ENCODE measurements at regions not wholly inside any gene's neighbourhood (a gene's known extent, or its start where the extent isn't known, plus 50 kb on each side); places are given as distances from the start of the nearest gene placed in this dataset.

DNA sequence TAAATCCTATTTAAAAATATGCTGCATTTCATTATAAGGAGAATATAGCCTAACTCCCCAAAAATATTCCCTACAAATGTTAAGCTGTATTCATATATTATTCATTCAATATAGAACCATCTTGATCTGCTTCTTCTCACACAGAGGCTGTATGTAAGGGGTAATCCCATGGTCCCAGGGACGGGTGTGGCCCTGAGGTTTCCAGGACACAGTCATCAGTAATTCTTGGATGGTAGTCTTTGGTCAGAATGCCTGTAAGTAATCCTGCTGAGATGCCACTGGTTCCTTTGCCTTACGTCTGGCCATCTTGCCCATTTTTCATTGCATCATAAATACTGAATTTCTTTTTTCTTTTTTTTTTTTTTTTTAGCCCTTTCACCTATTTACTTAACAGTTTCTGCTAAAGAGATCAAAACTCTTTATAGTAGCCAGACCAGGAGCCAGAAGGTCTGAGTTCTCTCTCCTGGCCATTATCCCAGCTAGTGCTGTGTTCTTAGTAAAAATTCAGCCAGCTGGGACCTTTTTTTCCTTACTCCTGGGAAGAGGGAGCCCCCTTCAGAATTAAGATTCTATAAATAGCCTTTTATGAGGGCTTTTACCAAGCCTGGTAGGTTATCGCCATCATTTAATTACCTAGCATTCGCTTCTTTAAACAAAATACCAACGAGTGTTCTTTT lies 134.9 kb downstream of the SOX11 start:
- no peaks in the 10 kb centered on the region for H4K20me1 ChIP-seq (ENCODE audit: insufficient read depth, low read length, poor library complexity, severe bottlenecking)
- H3F3A ChIP-seq (ENCODE audit: low read depth), result no peaks in the 10 kb centered on the region
- H3K9me3 ChIP-seq (ENCODE audit: insufficient read depth, low read depth, low read length), result no peaks in the 10 kb centered on the region

DNA sequence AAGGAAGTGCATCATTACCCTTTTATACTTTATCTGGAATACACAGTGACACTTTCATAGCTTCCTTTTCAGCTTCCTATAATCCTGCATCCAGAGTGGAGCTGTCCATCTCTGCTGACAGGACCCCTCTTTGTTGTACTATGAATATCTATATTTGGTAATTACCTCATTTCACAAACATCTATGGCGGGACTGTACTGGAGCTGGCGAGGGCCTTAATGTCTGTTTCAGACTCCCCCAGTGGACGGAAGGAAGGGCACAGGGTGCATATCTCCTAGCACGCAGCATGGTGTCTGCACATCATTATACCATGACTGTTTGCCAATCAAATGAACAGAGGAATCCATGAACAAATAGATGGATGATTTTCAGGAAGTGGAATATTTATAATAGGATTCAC lies 142.3 kb downstream of the SOX11 start:
- TF ChIP-seq EZH2phosphoT487 (IDR thresholded peaks at IDR 0.05; ENCODE audit: borderline replicate concordance), result no peak
- TF ChIP-seq, protein P1, sequence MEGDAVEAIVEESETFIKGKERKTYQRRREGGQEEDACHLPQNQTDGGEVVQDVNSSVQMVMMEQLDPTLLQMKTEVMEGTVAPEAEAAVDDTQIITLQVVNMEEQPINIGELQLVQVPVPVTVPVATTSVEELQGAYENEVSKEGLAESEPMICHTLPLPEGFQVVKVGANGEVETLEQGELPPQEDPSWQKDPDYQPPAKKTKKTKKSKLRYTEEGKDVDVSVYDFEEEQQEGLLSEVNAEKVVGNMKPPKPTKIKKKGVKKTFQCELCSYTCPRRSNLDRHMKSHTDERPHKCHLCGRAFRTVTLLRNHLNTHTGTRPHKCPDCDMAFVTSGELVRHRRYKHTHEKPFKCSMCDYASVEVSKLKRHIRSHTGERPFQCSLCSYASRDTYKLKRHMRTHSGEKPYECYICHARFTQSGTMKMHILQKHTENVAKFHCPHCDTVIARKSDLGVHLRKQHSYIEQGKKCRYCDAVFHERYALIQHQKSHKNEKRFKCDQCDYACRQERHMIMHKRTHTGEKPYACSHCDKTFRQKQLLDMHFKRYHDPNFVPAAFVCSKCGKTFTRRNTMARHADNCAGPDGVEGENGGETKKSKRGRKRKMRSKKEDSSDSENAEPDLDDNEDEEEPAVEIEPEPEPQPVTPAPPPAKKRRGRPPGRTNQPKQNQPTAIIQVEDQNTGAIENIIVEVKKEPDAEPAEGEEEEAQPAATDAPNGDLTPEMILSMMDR (conservative IDR thresholded peaks at IDR 0.05; ENCODE audit: low read length), result no peak
- Histone ChIP-seq H4K20me1 (ENCODE audit: insufficient read depth, low read length, poor library complexity, severe bottlenecking) (no peaks in the 10 kb centered on the region), H2AFZ (ENCODE audit: low read length) (no peak overlapping the region)

More for the DNA sequence above, 134.9 kb downstream of the SOX11 start:
- Histone ChIP-seq H3K36me3 (ENCODE audit: insufficient read depth, low read length) (no peaks in the 10 kb centered on the region), H3K9me2 (replicated peaks; ENCODE audit: low read depth, low read length) (no peaks in the 10 kb centered on the region), H3K9ac (ENCODE audit: low read depth, low read length, poor library complexity, severe bottlenecking) (no peak overlapping the region), H3K27me3 (ENCODE audit: insufficient read depth, low read length, poor library complexity, severe bottlenecking) (no peaks in the 10 kb centered on the region), H3K4me3 (ENCODE audit: low read length, poor library complexity, severe bottlenecking) (no peak overlapping the region), H3K4me1 (ENCODE audit: insufficient read depth, low read length, poor library complexity, severe bottlenecking) (no peaks in the 10 kb centered on the region), H3K4me2 (ENCODE audit: low read depth, low read length, poor library complexity, severe bottlenecking) (no peak overlapping the region), H2AFZ (ENCODE audit: low read length) (no peak overlapping the region), H3K79me2 (ENCODE audit: insufficient read depth, low read length) (no peaks in the 10 kb centered on the region)
- TF ChIP-seq, protein P1 (conservative IDR thresholded peaks at IDR 0.05; ENCODE audit: low read length), result no peak
- no peak for TF ChIP-seq EZH2phosphoT487 (IDR thresholded peaks at IDR 0.05; ENCODE audit: borderline replicate concordance)

DNA sequence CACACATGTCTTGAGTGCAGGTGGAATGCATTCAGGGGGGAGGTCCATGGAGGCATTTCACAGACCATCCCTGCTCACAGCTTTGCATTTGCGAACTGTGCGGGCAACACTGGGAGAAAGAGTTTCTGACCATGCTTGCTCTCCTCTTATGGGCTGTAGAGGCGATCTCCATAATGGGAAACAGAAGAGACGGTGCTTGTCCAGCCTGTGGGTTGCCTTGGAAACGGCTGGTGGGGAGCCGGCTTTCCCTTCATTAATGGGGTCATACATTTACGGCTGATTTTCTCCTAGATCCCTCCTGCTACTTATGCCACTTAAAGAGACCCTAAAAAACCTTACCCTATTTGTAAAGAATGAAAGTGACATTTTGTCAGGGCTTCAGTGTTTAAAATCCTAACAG lies 147.4 kb downstream of the SOX11 start:
- H3K79me2 ChIP-seq (ENCODE audit: insufficient read depth, low read length), result no peaks in the 10 kb centered on the region
- H3K36me3 ChIP-seq (ENCODE audit: insufficient read depth, low read length), result no peaks in the 10 kb centered on the region
- no peaks in the 10 kb centered on the region for H3K27me3 ChIP-seq (ENCODE audit: insufficient read depth, low read length, poor library complexity, severe bottlenecking)
- H3K9me3 ChIP-seq (ENCODE audit: insufficient read depth, low read depth, low read length), result no peaks in the 10 kb centered on the region; the same call in 1 of the 2 replicates
- H4K20me1 ChIP-seq (ENCODE audit: insufficient read depth, low read length, poor library complexity, severe bottlenecking), result no peaks in the 10 kb centered on the region
- no peaks in the 10 kb centered on the region for H3F3A ChIP-seq (ENCODE audit: low read depth)
- H3K9me2 ChIP-seq (replicated peaks; ENCODE audit: low read depth, low read length), result no peaks in the 10 kb centered on the region
- no peak overlapping the region for H3K9ac ChIP-seq (ENCODE audit: low read depth, low read length, poor library complexity, severe bottlenecking)
- no peaks in the 10 kb centered on the region for H3K4me1 ChIP-seq (ENCODE audit: insufficient read depth, low read length, poor library complexity, severe bottlenecking)
- H3K4me3 ChIP-seq (ENCODE audit: low read length, poor library complexity, severe bottlenecking), result no peak overlapping the region
- H3K4me2 ChIP-seq (ENCODE audit: low read depth, low read length, poor library complexity, severe bottlenecking), result no peak overlapping the region
- H2AFZ ChIP-seq (ENCODE audit: low read length), result no peak overlapping the region
- TF ChIP-seq EZH2phosphoT487 (IDR thresholded peaks at IDR 0.05; ENCODE audit: borderline replicate concordance), result no peak
- TF ChIP-seq, protein P1 (conservative IDR thresholded peaks at IDR 0.05; ENCODE audit: low read length), result no peak

More for the DNA sequence above, 142.3 kb downstream of the SOX11 start:
- Histone ChIP-seq H3K9me2 (replicated peaks; ENCODE audit: low read depth, low read length) (no peaks in the 10 kb centered on the region), H3K27me3 (ENCODE audit: insufficient read depth, low read length, poor library complexity, severe bottlenecking) (no peaks in the 10 kb centered on the region), H3K9ac (ENCODE audit: low read depth, low read length, poor library complexity, severe bottlenecking) (no peak overlapping the region), H3K4me3 (ENCODE audit: low read length, poor library complexity, severe bottlenecking) (no peak overlapping the region), H3K36me3 (ENCODE audit: insufficient read depth, low read length) (no peaks in the 10 kb centered on the region), H3K4me2 (ENCODE audit: low read depth, low read length, poor library complexity, severe bottlenecking) (no peak overlapping the region), H3K79me2 (ENCODE audit: insufficient read depth, low read length) (no peaks in the 10 kb centered on the region), H3F3A (ENCODE audit: low read depth) (no peaks in the 10 kb centered on the region), H3K4me1 (ENCODE audit: insufficient read depth, low read length, poor library complexity, severe bottlenecking) (no peaks in the 10 kb centered on the region), H3K9me3 (ENCODE audit: insufficient read depth, low read depth, low read length) (no peaks in the 10 kb centered on the region; the same call in 1 of the 2 replicates)

Measured in Loucy (cell line).